Suppressor macrophage (primary cell): ENCODE measurements at regions not wholly inside any gene's neighbourhood (a gene's known extent, or its start where the extent isn't known, plus 50 kb on each side); places are given as distances from the start of the nearest gene placed in this dataset.

Experiments
- DNase-seq, 4 experiments: peaks; one replicate each; pipeline ENCODE4 v3.0.0-alpha.2; 2020 to 2022

- peak; percentile 2 to 35 (median 17) for DNase-seq
Observed at GRCh38 chr9:87122947-87123685, 175.8 kb upstream of the GAS1 start.

GRCh38 chr9:87123830-87124229, 176.5 kb upstream of the GAS1 start:
- DNase-seq, result no peak

GRCh38 chr9:87125819-87126218, 178.5 kb upstream of the GAS1 start:
- DNase-seq, result no peak

- DNase-seq, result no peak
Observed at GRCh38 chr9:87127543-87127942, 180.2 kb upstream of the GAS1 start.

- no peak for DNase-seq
Observed at GRCh38 chr9:87127978-87128614, 180.8 kb upstream of the GAS1 start.

- no peak for DNase-seq
Observed at GRCh38 chr9:87128844-87129493, 181.7 kb upstream of the GAS1 start.

- no peak for DNase-seq
Observed at GRCh38 chr9:87135074-87135473, 187.8 kb upstream of the GAS1 start.

GRCh38 chr9:87137718-87138117, 190.4 kb upstream of the GAS1 start:
- DNase-seq, result no peak

- no peak for DNase-seq
Observed at GRCh38 chr9:87138128-87139040, 191.1 kb upstream of the GAS1 start.

- DNase-seq, result no peak
Observed at GRCh38 chr9:87139099-87139730, 191.9 kb upstream of the GAS1 start.

- DNase-seq, result no peak
Observed at GRCh38 chr9:87140142-87140541, 192.8 kb upstream of the GAS1 start.

GRCh38 chr9:87140605-87141109, 193.4 kb upstream of the GAS1 start:
- DNase-seq, result no peak

GRCh38 chr9:87141124-87141523, 193.8 kb upstream of the GAS1 start:
- no peak for DNase-seq

- DNase-seq, result no peak
Observed at GRCh38 chr9:87146933-87147332, 199.6 kb upstream of the GAS1 start.

- DNase-seq, result no peak
Observed at GRCh38 chr9:87147839-87148238, 200.5 kb upstream of the GAS1 start.

GRCh38 chr9:87148331-87149104, 201.2 kb upstream of the GAS1 start:
- DNase-seq, result peak; percentile 60 to 78 (median 68)

GRCh38 chr9:87149799-87150198, 202.5 kb upstream of the GAS1 start:
- no peak for DNase-seq

GRCh38 chr9:87152256-87152655, 204.9 kb upstream of the GAS1 start:
- no peak for DNase-seq

GRCh38 chr9:87156247-87156646, 208.9 kb upstream of the GAS1 start:
- no peak for DNase-seq

- DNase-seq, result no peak
Observed at GRCh38 chr9:87157366-87158031, 210.2 kb upstream of the GAS1 start.

- no peak for DNase-seq
Observed at GRCh38 chr9:87158765-87159164, 211.5 kb upstream of the GAS1 start.
